Activated CD8-positive, alpha-beta memory T cell treated with anti-CD3 and anti-CD28 coated beads, Interleukin-2, amount 50 U/mL, for 48 hours (primary cell): ENCODE measurements at regions not wholly inside any gene's neighbourhood (a gene's known extent, or its start where the extent isn't known, plus 50 kb on each side); places are given as distances from the start of the nearest gene placed in this dataset.

ENCODE experiments used
- DNase-seq: peaks from one replicate; pipeline ENCODE4 v3.0.0-alpha.2; 2020

DNA sequence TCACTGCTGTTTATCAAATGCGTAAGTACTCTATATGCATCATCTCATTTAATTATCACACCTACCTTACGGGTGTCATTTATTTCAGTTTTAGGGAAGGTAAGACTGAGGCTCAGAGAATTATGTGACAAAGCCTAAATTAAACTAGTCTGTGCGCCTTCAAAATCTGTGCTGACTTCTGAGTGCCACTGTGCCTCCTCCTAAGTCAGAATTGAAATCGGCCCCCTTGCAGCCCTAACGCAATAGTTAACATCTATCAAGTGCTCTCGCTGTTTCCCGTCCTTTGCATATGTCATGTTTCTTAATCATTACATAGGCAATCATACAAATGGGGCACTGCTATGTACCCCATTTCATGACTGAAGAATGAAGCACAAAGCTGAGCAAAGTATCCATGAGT, 79.0 kb upstream of the PDE10A start:
- DNase-seq: no peak

DNA sequence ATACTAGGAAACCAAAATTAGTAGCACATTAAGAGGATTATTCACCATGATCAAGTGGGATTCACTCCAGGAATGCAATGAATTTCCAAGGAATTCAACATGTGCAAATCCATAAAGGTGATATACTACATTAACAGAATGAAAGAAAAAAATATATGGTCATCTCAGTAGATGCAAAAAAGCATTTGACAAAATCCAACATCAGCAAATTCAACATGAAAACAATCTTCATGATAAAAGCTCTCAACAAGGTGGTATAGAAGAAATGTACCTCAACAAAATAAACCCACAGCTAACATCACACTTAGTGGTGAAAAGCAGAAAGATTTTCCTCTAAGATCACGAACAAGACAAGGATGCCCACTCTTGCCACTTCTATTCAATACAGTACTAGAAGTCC, 74.4 kb upstream of the PDE10A start:
- no peak for DNase-seq

DNA sequence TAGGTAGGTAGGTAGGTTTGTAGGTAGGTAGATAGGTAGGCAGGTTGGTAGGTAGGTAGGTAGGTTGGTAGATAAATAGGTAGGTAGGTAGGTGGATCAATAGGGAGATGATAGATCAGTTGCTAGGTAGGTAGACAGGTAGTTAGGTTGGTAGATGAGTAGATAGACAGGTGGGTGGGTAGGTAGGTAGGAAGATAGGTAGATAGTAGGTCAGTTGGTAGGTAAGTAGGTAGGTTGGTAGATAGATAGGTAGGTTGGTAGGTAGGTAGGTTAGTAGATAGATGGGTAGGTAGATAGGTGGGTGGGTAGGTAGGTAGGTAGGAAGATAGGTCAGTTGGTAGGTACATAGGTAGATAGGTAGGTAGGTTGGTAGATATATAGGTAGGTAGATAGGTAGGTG, 72.0 kb upstream of the PDE10A start:
- no peak for DNase-seq

DNA sequence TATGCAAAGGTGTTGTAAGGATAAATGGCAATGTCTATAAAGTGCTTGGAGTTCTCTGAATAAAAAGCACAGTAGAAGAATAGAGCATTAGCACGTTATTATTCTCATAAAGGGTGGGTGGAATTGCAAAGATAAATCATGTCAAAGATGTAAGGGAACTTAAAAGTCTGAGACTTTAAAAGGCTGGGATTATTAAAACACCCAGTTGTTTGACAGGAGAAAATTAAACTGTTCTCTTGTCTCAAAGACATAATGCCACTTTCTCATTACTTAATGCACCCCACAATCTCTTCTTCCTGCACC, 70.4 kb upstream of the PDE10A start:
- DNase-seq: no peak

DNA sequence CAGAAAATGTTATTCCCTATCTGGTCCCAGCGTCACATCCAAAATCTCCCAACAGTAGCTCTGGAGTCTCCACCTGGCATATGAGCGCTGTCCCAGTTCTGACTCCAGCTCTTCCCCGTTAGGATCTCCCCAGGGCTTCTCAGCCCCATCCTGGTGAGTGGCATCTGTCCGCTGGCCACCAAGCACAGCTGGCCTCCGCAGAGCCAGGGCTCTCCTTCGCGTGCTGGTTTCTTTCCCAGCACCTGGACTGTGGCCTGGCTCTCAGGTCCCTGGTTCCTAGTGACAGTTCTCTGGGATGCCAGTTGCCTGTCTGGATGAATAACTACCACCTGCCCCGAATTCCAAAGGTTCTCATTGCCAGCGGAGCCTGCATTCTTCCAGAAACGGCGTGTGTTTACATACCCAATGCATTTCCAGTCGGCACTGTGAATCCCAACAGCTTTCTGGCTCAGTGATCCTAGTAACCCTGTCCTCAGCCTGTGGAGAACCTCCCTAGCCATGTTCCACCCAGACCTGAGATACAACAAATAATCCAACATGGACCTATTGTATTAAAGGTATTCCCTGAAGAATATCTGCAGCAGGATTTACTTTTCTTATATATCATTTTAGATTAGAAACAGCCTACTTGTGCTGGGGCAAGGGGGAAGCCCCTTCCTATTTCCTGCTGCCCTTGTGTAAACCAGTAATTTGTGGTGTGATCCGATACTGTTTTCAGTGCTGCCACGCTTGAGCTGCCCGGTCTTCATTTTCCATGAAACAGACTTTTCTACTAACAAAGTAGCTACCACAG, 69.9 kb upstream of the PDE10A start:
- no peak for DNase-seq

DNA sequence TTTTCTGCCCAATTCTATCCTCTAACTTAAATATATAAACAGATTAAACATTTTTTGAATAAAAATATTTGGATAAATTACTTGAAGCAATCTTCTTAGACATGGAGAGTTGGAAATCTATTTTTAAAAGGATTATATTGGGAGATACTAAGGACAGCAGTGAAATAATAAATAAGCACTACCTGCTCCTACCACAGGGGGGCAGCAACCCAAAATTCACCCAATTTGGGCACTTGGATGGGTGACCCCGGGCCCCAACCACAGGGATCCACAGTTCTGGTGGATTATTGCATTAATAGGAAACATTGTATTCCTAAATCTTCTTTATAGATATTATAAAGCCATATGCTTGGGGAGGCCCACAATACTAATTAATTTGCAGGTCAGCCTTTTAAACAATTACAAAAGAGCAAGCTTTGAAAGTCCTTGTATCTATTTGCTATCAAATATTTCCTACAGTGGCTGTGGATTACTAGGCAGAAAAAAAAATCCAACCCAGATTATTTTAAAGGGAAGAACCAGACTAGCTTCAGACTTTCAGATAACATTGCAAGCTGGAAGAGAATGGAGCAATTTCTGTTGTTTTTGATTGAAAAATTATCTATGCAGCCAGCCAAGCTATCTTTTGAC, 66.4 kb upstream of the PDE10A start:
- DNase-seq: peak; percentile 66

DNA sequence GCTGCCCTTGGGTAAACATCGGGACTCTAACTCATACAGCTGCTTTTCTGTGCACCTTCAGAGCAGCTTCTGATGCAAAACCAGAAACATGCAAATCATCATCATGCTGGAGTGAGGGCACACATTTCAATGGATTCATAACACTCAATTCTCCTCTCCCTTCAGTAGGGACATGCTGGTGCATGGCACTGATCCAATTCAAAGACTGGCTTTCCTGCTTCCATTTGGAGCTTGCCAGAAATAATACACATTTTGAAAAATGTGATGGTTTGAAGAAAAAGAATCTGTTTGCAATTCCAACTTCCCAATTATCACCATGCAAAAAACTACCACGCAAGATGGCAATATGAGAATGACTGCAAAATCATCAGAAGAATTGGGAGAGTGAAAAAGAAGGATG, 65.2 kb upstream of the PDE10A start:
- no peak for DNase-seq

DNA sequence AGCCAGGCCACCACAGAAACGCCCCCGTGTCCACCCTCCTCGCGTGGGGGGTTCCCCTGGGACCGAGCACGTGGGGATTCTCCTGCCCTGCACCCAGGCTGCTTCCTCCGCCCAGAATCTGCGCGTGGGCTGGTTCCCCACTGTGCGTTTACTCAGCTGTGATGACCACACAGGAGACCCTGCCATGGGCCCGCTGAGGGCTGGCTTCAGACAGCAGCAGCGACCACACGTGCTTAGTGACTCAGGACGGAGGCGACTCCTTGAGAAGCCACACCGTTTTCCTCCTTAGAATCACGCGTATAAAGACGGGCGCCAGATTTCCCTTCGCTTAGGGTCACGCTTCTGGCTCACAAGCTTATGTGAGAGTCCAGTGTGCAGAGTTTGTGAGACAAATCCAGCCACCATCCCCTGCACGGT, 63.9 kb upstream of the PDE10A start:
- no peak for DNase-seq

DNA sequence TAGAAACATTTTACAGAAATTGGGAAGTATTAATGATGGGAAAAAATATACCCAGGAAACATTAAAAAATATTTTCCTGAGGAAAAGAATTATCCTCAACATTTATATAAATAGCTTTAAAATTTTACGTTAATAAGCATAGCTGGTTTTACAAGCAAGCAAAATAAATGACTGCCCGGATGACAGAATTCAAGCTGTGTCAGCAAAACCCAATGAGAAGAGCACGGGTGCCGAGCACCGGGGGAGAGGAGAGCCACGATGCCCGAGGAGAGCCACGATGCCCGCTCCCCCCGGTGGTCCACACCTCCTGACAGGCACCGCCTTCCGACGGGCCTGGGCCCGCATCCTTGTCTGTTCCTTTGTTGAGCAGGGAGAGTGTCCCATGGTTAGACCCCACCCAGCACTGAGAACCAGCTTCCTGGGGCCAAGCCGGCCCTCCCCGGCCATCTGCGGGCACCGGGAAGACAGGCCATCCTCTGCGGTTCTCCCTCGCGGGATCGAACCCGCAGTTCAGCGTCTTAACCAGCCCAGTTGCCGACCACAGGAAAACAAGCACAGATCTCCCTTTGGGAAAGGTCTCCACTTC, 63.3 kb upstream of the PDE10A start:
- no peak for DNase-seq

DNA sequence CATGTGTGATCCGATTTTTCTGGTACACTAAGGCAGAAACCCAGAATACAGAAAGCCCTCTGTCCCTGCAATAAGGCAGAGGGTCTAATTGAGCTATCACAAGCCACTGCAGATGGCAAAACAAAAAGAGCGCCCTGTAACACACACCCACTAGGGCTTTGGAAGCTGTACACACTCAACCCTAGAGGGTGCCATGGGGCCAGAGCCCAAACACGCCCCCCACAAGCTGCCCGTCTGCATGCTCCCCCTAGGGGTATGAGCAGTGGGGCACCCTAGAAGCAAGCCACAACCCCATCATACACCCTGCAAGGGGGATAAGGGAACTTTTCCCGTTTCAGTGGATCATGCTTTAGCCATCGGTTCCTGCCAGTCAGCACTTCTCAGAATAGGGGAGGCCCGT, 62.2 kb upstream of the PDE10A start:
- no peak for DNase-seq

DNA sequence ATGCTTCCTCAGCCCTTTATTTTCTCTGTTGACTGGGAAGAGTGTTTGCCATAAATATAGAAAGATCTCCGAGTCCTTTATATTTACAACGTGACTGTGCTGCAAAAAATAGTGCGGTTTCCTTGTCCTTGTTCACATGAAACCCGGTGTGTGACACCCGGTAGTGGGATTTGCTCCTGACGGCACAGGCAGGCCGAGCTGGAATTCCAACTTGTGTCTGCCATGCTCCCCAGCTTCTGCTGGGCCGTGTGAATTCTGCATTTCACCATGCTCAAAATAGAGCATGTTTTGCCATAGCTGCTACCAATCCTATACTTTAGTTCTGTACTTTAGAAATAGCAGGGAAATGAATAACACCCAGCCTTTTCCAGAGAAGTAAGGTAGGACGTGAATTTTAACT, 60.3 kb upstream of the PDE10A start:
- DNase-seq: no peak

DNA sequence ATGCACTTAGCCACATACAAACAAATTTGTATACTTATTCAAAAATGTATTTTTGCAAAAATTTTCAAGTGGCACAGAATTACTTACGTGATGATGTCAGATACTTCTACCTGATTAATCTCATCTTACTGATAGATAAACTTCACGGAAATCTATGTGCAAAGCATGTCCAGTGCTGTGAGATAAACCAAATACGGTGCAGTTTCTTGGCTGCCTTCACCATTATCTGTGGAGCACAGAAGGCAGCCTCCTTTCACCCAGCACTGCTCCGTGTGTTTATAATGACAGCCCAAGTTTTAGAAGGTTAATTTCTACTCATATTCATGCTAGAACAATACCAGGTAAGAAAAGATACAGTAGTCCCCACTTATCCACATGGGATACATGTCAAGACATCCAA, 59.0 kb upstream of the PDE10A start:
- no peak for DNase-seq

DNA sequence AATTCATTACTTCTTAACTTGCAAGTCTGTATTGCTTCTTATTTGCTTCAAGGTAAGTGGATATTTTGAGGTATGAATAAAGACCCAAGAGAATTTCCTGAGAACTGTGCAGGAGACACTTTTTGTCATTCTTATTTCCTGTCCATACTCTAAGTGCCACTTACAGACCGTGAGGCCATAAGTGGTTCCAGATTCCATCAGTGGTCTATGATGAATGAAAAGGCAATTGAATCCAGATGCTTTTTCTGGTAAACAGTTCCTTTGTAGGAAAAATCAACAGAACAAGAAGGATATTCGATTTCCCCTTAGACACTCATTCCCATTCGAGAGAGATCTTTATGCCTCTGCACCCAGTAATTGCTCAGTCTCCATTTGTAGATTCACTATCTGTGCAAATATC, 58.3 kb upstream of the PDE10A start:
- no peak for DNase-seq

DNA sequence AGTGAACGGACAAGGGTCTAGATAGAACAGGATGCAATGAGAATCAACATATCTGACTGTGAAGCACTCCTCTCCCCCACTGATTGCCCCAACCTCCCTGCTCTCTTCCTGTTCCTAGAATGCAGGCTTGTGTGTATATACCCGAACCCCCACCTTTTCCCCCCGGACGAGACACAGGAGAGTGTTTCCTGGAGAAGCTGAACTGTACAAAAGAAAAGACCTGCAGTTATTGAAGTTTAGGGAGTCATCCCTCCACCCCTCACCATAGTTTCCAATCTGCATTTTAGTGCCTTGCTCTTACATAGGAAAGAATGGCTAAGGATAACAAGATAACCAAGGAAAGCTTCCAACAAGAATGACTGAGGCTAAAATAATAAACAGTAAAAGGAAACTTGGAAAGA, 55.5 kb upstream of the PDE10A start:
- DNase-seq: no peak

DNA sequence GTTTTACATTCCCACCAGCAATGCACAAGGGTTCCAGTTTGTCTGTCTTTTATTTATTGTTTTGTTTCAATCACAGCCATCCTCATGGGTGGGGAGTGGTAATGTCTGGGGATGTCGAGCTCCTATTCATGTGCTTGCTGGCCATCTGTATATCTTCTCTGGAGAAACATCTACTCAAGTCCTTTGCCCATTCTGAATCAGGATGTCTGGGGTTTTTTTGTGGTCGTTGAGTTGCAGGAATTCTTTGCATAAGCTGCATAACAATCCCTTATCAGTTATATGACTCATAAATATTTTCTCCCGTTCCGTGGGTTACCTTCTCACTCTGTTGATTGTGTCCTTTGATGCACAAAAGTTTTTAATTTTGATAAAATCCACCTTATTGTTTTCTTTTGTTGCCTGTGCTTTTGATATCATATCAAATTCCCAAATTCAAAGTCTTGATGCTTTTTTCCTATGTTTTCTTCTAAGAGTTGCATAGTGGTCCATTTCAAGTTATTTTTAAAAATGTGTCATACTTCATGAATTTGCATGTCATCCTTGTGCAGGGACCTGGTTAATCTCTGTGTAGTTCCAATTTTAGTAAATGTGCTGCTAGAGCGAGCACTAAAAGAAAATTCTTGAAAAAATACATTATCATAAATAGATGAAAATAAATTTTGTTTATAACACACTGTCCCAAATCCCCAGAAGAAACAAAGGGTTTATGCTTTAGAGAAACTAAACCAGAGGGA, 54.9 kb upstream of the PDE10A start:
- DNase-seq: no peak

DNA sequence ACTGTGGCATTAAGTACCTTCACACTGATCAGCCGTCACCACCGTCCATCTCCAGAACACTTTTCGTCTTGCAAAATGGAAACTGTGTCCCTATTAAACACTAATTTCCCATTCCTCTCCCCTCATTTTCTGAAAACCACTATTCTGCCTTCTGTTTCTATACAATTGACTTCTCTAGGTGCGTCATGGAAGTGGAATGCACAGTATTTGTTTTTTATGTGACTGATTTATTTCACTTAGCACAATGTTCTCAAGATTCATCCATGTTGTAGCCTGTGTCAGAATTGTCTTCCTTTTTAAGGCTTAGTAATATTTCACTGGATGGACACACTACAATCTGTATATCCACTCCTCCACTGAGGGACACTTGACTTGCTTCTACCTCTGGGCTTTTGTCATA, 53.8 kb upstream of the PDE10A start:
- no peak for DNase-seq

DNA sequence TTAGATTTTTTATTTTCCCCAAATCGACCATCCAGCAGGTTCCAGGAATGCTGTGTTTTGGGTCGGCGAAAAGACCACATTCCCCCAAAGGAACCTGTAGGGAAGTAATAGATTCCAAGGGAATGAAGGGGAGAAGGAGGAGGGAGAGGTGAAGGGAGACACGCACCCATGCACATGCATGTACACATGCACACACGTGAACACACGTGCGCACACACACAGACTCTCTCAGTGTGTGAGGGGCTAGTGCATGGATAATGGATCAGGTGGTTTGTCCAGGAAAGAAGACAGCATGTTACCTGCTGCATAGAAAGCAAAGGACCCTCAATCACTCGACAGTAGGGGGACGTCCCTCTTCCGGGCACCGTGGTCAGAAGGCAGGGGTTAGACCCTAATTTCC, 52.4 kb upstream of the PDE10A start:
- no peak for DNase-seq

DNA sequence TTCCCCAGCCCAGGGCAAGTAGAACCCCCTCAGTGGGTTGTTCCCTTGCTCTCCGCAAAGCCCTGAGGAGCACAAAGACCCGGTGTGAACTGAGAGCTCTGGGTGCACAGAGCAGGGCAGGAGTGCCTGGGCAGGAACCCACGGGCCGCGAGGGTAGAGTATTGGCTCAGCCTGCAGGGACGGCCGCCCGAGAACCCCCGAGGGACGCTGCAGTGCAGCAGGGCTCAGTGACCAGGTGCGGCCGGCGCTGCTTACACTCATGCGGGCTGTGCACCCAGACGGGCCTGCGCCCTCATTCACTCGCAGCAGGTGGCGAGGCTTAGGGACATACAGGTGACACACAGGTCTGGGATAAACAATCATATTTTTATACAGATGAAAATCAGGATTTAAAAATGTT, 51.9 kb upstream of the PDE10A start:
- no peak for DNase-seq

DNA sequence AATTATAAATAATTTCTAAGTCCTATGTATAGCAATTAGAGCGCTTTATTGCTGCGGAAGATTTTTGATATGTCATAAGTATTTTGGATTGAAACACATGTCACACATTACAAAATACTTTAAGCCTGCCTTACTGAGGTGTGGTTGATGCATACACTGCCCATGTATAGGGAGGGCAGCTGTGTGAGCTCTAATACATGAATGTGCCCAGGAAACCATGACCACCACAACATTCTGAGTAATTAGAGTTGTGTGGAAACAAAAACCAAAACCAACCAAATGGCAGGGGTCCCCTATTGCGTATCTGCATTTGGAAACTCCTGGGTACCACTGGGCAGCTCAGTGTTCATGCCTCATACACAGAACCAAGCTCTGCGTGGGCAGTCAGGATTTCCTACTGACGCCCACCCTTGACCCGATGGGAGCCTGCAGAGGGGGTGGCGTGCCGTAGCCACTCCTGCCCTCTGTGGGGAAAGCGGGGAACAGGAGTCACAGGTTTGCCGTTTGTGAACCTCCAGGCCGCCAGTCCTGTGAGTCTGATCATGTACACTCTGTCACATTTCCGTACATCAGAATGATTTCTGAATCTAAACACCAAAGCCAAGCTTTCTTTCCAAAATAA, 50.9 kb upstream of the PDE10A start:
- no peak for DNase-seq
